ENCODE measurements at regions not wholly inside any gene's neighbourhood (a gene's known extent, or its start where the extent isn't known, plus 50 kb on each side); places are given as distances from the start of the nearest gene placed in this dataset.

- FAIRE-seq = no peak
- no peak overlapping the region for H4K91ac ChIP-seq (replicated peaks; ENCODE audit: insufficient read length, low read length)
- no peak overlapping the region for H3K4me2 ChIP-seq (ENCODE audit: insufficient read depth in 1 of 2, low read depth in 2 of 2, low read length in 2 of 2)
- H3K14ac ChIP-seq (ENCODE audit: insufficient read length) = no peak overlapping the region
- WGBS, 2 experiments (ENCODE audit: extremely low coverage in 1 of 2, insufficient coverage in 1 of 2, insufficient read length in 1 of 2, insufficient replicate concordance in 2 of 2, low coverage in 1 of 2, low lambda C conversion rate in 2 of 2, missing lambda C conversion rate in 1 of 2) = 95% methylated on average over 3 of the region's 3 CpGs; no CpG with 5 or more reads in 1 of the 2 experiments
- H3K79me2 ChIP-seq (ENCODE audit: control insufficient read depth in 1 of 2, insufficient read depth in 2 of 2, low read length in 2 of 2) = no peaks in the 10 kb centered on the region
- H3K9me3 ChIP-seq (ENCODE audit: insufficient read depth in 2 of 2, low read depth in 1 of 2, low read length in 1 of 2) = no peaks in the 10 kb centered on the region
- no peak overlapping the region for H3K56ac ChIP-seq (replicated peaks; ENCODE audit: insufficient read length, low read depth, low read length)
- H2AK5ac ChIP-seq (ENCODE audit: low read depth, low read length) = no peak overlapping the region
- no peaks in the 10 kb centered on the region for H3K79me1 ChIP-seq (ENCODE audit: low read depth, low read length)
- no peak overlapping the region for H2BK12ac ChIP-seq (ENCODE audit: low read depth, low read length)
- H4K8ac ChIP-seq (ENCODE audit: extremely low read depth, insufficient read depth, low read length) = no peak overlapping the region
- no peak overlapping the region for H2BK15ac ChIP-seq (ENCODE audit: low read length)
- H3K27ac ChIP-seq (ENCODE audit: low read depth, low read length) = no peak overlapping the region
- no peak overlapping the region for H3K18ac ChIP-seq (ENCODE audit: extremely low read depth, low read length)
- no peak overlapping the region for H2BK5ac ChIP-seq (ENCODE audit: low read depth, low read length)
- ChIA-PET POLR2A (ENCODE audit: partially characterized antibody) (no interaction called here), CTCF (ENCODE audit: partially characterized antibody) (no interaction called here)
- no peaks in the 10 kb centered on the region for H3K23me2 ChIP-seq (ENCODE audit: low read depth, low read length)
- H4K20me1 ChIP-seq (replicated peaks in 1 of 2; ENCODE audit: control insufficient read depth in 1 of 2, insufficient read depth in 2 of 2, low read length in 2 of 2) = no peaks in the 10 kb centered on the region
- no peak overlapping the region for H3K4ac ChIP-seq (replicated peaks; ENCODE audit: insufficient read length, low read depth, low read length)
- no peak overlapping the region for H3K23ac ChIP-seq (ENCODE audit: insufficient read length)
- no peaks in the 10 kb centered on the region for H3K27me3 ChIP-seq (replicated peaks in 1 of 4; ENCODE audit: control insufficient read depth in 3 of 4, extremely low read depth in 1 of 4, insufficient read depth in 3 of 4, low read length in 3 of 4)
- no peak for DNase-seq (ENCODE audit: low read depth in 1 of 2, low spot score in 2 of 2)
- no peak overlapping the region for H2AFZ ChIP-seq (ENCODE audit: low read length)
- no peak overlapping the region for H4K5ac ChIP-seq (ENCODE audit: insufficient read length, low read depth, low read length)
- H2BK120ac ChIP-seq (replicated peaks; ENCODE audit: low read depth, low read length) = no peak overlapping the region
- no peak overlapping the region for H2BK20ac ChIP-seq (ENCODE audit: low read length)
- H3K4me1 ChIP-seq (replicated peaks in 1 of 4; ENCODE audit: control insufficient read depth in 3 of 4, insufficient read depth in 4 of 4, low read length in 3 of 4) = no peaks in the 10 kb centered on the region
- no peak overlapping the region for H3K9ac ChIP-seq (replicated peaks in 1 of 4; ENCODE audit: extremely low read depth in 1 of 4, low read depth in 3 of 4, low read length in 3 of 4)
- H3K4me3 ChIP-seq (ENCODE audit: extremely low read depth in 1 of 4, insufficient read depth in 2 of 4, low read depth in 3 of 4, low read length in 4 of 4) = no peak overlapping the region
- H3K36me3 ChIP-seq (ENCODE audit: control insufficient read depth in 2 of 4, insufficient read depth in 4 of 4, low read length in 3 of 4) = no peaks in the 10 kb centered on the region
- TF ChIP-seq EZH2 (IDR thresholded peaks at IDR 0.05; ENCODE audit: low read depth, low read length, severe bottlenecking) = no peak
- no peak for TF ChIP-seq CEBPB (IDR thresholded peaks at IDR 0.05; ENCODE audit: low read depth, low read length)
- no peak for TF ChIP-seq E2F6 (IDR thresholded peaks at IDR 0.05)
- TF ChIP-seq TAF1 (IDR thresholded peaks at IDR 0.05; ENCODE audit: low read depth, low read length) = no peak
- TF ChIP-seq SIRT6 (IDR thresholded peaks at IDR 0.05; ENCODE audit: low read length) = no peak
- TF ChIP-seq RAD21 (IDR thresholded peaks at IDR 0.05 in 1 of 2, conservative IDR thresholded peaks at IDR 0.05 in 1 of 2; ENCODE audit: low read depth in 2 of 2, low read length in 2 of 2) = no peak
- TF ChIP-seq SUZ12 (IDR thresholded peaks at IDR 0.05; ENCODE audit: low read length) = no peak
- no peak for TF ChIP-seq USF2 (IDR thresholded peaks at IDR 0.05; ENCODE audit: low read length)
- TF ChIP-seq TEAD4 (IDR thresholded peaks at IDR 0.05; ENCODE audit: low read depth, low read length) = no peak
- no peak for TF ChIP-seq SP1 (IDR thresholded peaks at IDR 0.05; ENCODE audit: low read depth, low read length)
- TF ChIP-seq BACH1 (IDR thresholded peaks at IDR 0.05; ENCODE audit: low read length) = no peak
- no peak for TF ChIP-seq SIX5 (IDR thresholded peaks at IDR 0.05; ENCODE audit: low read depth, low read length)
- no peak for TF ChIP-seq GTF2F1 (IDR thresholded peaks at IDR 0.05; ENCODE audit: borderline replicate concordance, low read depth, low read length)
- no peak for TF ChIP-seq SP4 (IDR thresholded peaks at IDR 0.05; ENCODE audit: low read length)
- no peak for TF ChIP-seq SRF (IDR thresholded peaks at IDR 0.05; ENCODE audit: low read depth, low read length)
Observed at GRCh38 chr12:83317595-83317994, 630.9 kb downstream of the TMTC2 start.

Measured in H1 (cell line).